Brain microvascular endothelial cell (primary cell): ENCODE measurements at regions not wholly inside any gene's neighbourhood (a gene's known extent, or its start where the extent isn't known, plus 50 kb on each side); places are given as distances from the start of the nearest gene placed in this dataset.

Source experiments
- DNase-seq: peaks from one replicate; pipeline ENCODE4 v3.0.0-alpha.2; 2020
- H3K27ac ChIP-seq: fragments of 250-450 bp; sonication (Bioruptor Pico); 2 replicates; pipeline ENCODE4 v1.5.1; 2020; ENCODE audit warnings: mild to moderate bottlenecking, moderate library complexity
- H3K27me3 ChIP-seq: fragments of 250-450 bp; sonication (Bioruptor Pico); replicated peaks from 2 replicates; pipeline ENCODE4 v1.5.1; 2020; ENCODE audit warnings: mild to moderate bottlenecking
- H3K36me3 ChIP-seq: fragments of 250-450 bp; sonication (Bioruptor Pico); replicated peaks from 2 replicates; pipeline ENCODE4 v1.5.1; 2020; ENCODE audit warnings: mild to moderate bottlenecking
- H3K4me3 ChIP-seq: 2 replicates; pipeline ENCODE4 v1.5.1; 2011; ENCODE audit warnings: low read depth, mild to moderate bottlenecking, control low read depth, low read length, moderate library complexity
- in situ Hi-C: cut with HindIII; loops from 2 replicates; pipeline ENCODE4 v1.10.0; 2017; ENCODE audit warnings: low sequenced_read_pairs, low pct_ligation_motif_present
- TF ChIP-seq, protein P1 (sequence below): IDR thresholded peaks from 2 replicates; pipeline ENCODE4 v1.5.1; 2011; ENCODE audit warnings: low read depth, mild to moderate bottlenecking, moderate library complexity, low read length, control low read depth, inconsistent platforms; ENCODE audit errors: missing control alignments

- TF ChIP-seq, protein P1, sequence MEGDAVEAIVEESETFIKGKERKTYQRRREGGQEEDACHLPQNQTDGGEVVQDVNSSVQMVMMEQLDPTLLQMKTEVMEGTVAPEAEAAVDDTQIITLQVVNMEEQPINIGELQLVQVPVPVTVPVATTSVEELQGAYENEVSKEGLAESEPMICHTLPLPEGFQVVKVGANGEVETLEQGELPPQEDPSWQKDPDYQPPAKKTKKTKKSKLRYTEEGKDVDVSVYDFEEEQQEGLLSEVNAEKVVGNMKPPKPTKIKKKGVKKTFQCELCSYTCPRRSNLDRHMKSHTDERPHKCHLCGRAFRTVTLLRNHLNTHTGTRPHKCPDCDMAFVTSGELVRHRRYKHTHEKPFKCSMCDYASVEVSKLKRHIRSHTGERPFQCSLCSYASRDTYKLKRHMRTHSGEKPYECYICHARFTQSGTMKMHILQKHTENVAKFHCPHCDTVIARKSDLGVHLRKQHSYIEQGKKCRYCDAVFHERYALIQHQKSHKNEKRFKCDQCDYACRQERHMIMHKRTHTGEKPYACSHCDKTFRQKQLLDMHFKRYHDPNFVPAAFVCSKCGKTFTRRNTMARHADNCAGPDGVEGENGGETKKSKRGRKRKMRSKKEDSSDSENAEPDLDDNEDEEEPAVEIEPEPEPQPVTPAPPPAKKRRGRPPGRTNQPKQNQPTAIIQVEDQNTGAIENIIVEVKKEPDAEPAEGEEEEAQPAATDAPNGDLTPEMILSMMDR, result no peak
- Histone ChIP-seq H3K36me3 (no peaks in the 10 kb centered on the region), H3K27me3 (no peaks in the 10 kb centered on the region), H3K27ac (no peak overlapping the region), H3K4me3 (no peak overlapping the region)
- in situ Hi-C loops, result no loop called here
- no peak for DNase-seq
Measured at GRCh38 chr2:76283350-76283749, 572.6 kb upstream of the GCFC2 start.

DNA sequence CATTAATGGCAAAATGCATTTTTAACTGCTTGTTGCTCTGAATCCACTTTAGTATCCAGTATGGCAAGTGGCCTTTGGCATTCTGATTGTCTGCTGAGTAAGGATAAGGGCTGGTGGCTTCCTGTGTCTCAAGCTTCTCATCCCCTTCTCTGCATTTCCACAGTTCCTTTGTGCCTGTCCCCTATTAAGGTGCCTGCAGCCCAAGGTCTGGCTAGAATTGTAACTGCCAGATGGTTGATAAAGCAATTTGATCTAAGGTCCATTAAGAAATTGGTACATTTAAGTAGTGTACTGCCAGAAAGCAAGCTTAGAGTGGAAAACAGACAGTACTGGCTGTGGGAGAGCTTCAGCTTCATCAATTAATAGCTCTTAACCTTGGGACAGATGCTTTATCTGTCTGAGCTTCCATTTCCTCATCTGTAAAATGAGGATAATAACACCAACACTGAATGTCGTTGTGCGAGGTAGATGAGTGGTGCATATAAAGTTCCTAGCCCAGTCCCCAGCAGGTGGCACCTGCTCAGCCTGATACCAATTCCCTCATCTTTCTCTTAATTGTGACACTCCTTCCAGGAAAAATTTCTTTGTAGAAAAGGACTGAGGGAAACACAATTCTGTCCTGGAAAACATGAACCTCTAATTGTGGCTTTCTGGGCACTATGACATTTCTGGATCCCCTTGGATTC, 570.6 kb upstream of the GCFC2 start:
- Histone ChIP-seq H3K36me3 (no peaks in the 10 kb centered on the region), H3K27me3 (no peaks in the 10 kb centered on the region), H3K27ac (no peak overlapping the region), H3K4me3 (no peak overlapping the region)
- in situ Hi-C loops, result no loop called here
- no peak for DNase-seq
- TF ChIP-seq, protein P1, result no peak

DNA sequence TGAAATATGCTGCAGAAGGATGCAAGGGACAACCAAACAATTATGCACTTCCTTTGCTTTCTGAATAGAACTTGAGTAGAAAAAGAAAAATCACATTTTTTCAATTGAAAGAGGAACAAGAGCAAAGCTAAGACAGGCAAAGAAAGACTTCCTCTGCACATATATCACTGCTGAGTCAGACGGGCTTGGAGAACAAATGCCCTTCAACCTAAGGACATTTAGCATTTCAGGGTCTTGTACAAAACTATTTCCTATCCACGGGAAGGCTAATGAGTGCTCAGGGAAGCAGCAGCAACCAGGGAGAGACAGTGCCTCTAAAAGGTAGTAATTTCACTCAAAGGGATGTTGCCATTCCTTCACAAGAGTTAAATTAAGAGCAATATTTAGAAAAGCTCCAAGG, 570.0 kb upstream of the GCFC2 start:
- in situ Hi-C loops, result no loop called here
- H3K27me3 ChIP-seq, result no peaks in the 10 kb centered on the region

DNA sequence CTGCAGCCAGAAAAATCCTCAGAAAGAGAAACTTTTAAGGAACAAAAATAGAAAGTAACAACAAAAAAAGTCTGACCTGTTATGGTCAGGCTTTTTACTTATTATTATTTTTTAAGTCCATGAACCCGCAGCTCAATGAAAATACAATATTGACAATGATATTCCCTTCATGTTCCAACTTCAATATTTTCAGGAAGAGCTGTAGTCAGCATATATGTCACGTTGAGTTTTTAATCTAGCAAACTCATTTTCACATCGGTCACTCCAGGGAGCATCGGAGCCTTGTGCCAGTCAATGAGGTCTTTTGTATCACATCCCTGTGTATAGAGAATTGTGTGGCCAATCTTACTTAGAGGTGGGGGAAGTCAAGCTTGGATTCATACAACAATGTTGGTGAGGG, 568.4 kb upstream of the GCFC2 start:
- in situ Hi-C loops, result no loop called here
- Histone ChIP-seq H3K27me3 (no peaks in the 10 kb centered on the region), H3K27ac (no peak overlapping the region), H3K36me3 (no peaks in the 10 kb centered on the region), H3K4me3 (no peak overlapping the region)
- TF ChIP-seq, protein P1, result no peak
- no peak for DNase-seq

More for the DNA sequence above, 570.0 kb upstream of the GCFC2 start:
- DNase-seq, result no peak
- Histone ChIP-seq H3K36me3 (no peaks in the 10 kb centered on the region), H3K4me3 (no peak overlapping the region), H3K27ac (no peak overlapping the region)
- TF ChIP-seq, protein P1, result no peak

- in situ Hi-C loops, result no loop called here
Measured at GRCh38 chr2:76275788-76276187, 565.1 kb upstream of the GCFC2 start.

More at GRCh38 chr2:76275788-76276187, 565.1 kb upstream of the GCFC2 start:
- H3K27ac ChIP-seq, result no peak overlapping the region
- DNase-seq, result no peak
- H3K27me3 ChIP-seq, result no peaks in the 10 kb centered on the region
- no peak overlapping the region for H3K4me3 ChIP-seq
- TF ChIP-seq, protein P1, result no peak
- no peaks in the 10 kb centered on the region for H3K36me3 ChIP-seq
